Stimulated activated CD4-positive, alpha-beta T cell treated with anti-CD3 and anti-CD28 coated beads, TNF-alpha, amount 100 ng/mL, for 4 hours (primary cell): ENCODE measurements at regions not wholly inside any gene's neighbourhood (a gene's known extent, or its start where the extent isn't known, plus 50 kb on each side); places are given as distances from the start of the nearest gene placed in this dataset.

Source experiments
- DNase-seq, 3 experiments: peaks; one replicate each; pipeline ENCODE4 v3.0.0-alpha.2; 2020; ENCODE audit warnings: low read depth in 3 of 3

DNA sequence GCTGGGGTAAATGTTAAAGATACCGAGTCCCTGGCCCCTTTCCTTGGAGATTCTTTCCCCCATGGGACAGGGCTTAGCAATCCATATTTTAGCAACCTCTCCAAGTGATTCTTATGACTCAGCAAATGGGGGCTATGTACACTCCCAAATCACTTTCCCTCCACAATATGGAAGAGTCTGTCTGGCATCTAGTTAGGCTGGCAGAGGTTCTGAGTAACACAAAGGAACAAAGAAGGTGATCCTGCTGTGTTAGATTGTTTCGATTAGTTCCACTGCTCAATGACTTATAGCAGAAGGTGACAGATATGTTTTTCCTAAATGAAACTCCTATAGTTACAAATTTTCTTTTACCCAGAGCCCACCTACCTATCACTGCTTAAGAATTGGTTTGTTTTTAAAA, 154.0 kb upstream of the SYT13 start:
- no peak for DNase-seq

DNA sequence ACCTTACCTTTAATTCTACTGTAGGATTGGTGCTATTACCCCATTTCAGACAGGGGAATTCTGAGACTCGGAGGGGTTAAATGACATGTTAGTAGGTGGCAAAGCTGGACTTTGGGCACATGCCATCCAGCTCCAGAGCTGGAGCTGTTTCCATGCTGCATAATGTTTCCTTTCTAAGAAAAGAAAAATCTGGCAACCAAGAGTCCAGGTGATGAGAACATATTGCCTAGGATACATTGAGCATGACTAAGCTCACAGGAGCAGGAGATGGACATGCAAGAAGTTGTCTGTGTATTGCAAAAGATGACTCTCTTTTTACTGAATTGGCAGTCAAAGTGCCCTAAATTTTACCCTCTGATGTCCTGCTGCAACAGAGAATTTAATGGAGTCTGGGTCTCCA, 150.8 kb upstream of the SYT13 start:
- DNase-seq = no peak

DNA sequence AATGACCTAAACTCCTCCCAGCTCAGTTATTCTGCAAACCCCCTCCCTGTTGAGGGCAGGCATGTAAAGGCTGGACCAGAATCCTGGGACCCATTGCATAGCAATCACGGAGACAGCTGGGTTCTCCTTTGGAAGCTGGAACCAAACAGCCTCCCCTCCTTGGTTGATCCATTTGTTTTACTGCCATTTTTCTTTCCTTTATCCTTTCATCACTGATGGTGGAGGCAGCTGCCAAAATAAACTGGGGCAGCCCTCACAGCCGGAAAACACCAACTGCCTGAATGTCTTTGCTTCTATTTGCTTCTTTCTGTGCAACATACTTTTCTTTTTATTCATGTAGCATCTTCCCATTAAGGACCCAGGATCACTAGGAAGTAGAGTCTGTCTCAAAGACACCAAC, 150.0 kb upstream of the SYT13 start:
- DNase-seq = no peak

DNA sequence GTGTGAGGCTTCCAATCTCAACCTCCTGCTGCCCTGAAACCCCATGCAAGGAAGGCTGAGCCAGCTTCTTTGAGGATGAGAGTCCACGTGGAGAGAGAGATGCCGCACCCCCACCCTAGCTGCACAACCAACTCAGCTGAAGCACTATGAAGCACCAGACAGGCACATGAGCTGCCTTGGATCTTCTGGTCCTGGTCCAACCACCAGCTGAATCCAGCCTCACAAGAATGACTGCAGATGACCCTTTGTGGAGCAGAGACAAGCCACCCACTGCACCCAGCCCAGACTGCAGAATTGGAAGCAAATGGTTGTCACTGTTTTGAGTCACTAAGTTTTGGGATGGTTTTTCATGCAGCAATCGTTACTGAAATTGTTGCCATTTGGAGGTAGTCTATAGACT, 149.6 kb upstream of the SYT13 start:
- no peak for DNase-seq

DNA sequence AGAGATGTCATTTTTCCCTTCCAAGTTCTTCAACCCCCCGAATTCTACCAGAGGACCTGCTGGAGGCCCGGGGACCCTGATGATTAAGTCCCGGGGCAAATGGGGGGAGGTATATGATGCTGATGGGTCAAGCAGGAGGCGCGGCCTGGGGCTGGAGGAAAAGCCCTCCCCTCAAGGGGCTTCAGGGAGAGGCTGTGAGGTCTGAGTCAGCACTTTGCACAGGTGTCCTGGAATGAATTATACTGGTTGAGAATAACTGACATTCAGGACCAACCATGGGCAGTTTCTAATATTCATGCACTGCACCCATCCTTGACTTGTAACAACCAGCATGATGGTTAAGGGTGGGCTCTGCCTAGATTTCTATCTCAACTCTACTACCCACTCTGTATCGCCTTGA, 146.8 kb upstream of the SYT13 start:
- DNase-seq = no peak

DNA sequence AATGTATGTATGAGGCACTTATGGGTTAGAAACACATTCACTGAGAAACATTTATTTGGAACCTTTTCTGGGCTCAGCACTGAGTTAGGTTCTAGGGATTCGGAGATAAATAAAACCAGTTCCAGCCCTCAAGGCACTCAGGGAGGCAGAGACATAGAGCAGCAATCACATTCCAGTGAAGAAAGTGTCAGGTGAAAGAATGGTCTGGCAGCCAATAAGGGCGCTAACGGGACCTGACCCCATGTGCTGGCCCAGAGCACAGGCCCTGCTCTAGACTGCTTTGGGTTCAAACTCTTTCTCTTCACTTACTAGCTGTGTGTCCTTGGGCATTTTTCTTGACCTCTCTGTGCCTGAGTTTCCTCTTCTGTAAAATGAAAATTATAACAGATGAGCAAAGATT, 146.0 kb upstream of the SYT13 start:
- no peak for DNase-seq

DNA sequence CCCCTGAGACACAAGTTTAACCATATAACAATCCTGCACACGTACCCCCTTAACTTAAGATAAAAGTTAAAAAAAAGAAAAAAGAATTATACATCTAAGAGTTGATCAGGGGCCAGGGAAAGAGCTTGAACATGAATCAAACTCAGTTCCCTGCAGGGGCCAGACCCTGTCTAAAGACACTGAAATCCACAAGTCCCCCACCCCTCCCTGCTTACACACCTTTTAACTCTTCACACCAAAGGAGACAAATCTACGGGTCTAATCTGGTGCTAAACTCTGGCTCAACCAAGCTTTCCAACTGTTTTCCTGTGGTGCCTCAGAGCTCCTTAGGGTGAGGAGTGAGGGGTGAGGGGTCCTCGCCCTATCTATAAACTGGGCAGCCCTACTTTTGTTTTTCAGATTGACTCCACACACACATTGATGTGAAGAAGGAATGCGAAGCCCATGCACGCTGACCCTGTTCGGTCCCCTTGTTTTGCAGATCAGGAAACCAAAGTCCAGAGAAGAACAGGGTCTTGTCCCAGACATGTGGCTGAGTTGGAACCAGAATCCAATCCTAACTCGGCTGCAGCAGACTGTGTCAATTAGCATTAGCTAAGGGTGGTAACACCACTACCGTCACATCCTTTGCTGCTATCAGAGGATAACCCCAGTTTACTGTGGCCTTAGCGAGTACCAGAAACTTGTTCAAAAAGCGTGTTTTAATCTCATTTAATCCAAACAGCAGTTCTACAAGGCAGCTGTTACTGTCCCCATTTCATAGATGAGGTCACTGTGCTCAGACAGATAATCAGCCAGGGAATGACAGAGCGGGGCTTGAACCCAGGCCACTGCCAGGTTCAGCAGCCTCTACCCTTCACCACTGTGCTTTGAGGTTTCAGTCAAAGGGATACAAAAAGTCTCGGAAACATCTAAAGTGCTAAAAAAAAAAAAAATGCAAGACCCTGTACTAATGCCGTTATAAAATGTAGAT, 145.2 kb upstream of the SYT13 start:
- no peak for DNase-seq

DNA sequence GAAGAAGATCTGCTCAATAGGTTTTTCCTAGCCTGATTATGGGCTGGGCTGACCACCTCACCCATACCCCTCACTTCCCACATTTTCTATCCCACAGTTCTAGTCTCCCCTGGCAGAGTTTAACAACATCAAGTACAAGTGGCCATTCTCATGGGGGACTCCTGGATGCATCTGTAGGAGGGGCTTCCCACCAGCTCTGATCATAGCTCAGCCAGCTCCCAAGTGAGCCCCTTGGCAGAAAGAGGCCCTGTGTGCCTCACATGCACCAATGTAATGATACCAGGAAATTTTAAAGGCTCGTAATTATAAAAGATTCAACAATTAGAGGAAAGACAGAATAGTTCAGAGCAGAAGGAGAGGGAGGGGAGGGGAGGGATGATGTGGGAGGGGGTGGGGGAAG, 144.2 kb upstream of the SYT13 start:
- no peak for DNase-seq

DNA sequence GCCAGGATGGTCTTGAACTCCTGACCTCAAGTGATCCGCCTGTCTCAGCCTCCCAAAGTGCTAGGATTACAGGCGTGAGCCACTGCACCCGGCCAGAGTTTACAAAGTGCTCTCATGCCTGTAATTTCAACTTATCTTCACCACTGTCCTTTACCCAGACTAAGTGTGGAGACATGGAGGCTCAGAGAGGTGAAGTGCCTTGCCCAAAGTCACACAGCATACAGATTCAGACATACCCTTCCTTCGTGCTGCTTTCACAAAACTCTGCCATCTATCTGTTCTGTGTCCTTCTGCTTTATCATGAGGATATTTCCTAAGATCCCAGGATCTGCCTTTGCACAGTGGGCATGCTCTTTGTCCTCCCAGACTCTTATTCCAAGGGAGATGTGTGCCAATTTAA, 143.6 kb upstream of the SYT13 start:
- DNase-seq = no peak

DNA sequence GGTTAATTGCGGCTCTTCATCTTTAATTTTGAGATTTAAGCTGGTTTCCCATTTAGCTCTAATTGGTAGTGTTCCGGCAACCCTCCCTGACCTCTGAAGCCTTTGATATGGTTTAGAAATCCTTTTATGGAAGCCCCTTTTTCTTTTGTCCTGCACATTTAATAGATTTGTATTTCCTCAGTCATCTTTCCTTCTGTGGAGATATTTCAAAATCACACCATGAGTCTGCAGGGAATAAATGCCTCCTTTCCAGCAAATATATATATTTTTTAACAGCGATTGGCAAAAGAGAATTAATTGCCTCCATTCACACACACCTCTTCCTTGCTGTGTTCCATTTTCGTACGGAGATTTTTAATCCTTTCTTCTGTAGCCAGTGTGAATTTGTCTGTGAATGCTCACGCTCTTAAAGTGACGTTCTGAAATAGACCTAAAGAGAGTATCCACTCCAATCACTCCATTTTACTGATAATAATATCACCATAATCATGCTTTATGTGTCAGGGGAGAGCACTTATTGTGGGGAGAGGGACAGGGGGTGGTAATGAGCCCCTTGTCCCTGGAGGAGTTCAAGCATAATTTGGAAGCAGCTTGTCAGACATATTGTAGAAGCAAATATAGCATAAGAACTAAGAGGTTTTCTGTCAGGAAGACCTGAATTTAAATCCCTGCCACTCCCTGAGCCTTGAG, 142.5 kb upstream of the SYT13 start:
- DNase-seq = no peak

DNA sequence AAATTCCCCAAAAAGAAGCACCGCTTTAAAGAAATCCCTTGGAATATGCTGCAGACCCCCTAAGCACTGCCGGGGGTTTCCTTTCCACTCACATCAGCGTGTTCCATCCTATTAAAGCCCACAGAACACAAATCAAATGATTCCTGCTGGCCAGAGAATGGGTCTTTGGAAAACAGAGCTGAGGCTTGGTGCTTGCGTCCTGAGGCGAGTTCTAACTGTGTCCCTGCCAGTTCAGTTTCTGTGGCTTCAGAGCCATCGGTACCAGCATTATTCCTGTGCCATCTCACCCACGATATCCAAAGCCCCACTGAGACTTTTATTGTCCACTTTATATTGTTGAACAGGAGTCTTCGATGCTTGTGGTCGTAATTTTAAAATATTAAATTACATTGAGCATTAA, 142.0 kb upstream of the SYT13 start:
- DNase-seq = no peak

DNA sequence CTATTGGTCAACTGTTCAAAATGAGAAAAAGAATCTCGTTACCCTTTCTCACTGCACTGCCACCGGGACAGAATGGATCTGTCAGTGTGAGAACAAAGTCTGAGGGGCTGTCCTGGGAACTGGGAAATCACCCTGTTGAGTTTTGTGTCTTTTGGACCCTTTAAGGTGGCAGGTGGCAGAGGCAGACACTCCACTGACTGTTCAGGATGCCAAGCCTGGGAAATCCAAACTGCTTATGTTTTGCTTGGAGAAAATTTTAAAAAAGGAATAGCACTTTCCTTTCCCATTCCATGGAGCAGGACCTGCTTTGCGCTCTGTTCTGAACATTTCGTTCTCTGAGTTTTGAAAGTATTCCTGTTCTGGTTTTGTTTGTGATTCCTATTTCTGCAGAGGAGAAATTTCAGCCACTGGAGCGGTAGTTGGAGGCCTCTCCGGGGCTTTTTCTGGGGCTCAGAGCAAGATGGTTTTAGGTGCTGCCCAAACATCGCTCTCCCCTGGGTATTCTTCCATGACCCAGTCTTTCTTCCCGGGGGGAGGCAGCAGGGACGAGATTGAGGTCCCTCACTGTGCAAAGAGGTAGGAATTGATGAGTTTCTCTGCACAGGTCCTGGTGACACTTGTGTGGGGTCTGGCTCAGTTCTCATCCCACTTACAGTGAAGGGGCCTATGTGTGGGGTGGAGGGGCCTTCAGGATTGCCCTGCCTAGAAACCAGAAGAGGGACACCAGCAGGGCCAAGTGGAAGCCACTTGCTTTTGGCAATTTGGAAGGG, 138.5 kb upstream of the SYT13 start:
- no peak for DNase-seq

DNA sequence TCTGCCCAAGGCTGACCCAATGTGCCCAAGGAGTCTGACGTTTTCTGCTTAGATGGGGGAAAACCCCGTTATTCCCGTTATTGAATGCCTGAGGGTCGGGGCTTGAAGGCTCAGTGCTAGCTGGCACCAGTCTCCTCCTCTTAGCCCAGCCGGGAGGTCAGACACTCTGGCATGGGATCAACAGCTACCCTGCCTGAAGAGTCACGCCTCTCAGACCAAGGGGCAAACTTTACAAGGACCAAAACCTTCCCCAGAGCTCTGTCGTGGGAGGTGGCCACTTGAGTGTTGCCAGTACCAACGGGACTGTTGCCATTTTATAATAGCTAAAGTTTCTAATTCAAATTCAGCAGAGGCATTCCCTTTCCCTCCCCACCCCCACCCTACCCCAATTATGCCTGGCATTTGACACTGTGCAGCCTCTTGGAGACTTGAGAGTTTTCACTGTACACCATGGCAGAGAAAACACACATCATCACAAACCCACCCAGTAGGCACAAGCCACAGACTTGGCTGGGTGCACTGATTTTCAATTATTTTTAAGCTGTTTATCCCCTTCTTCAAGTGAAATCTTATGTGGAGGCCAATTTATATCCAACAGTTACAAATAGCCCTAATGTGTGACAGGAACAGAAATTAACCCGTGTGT, 137.5 kb upstream of the SYT13 start:
- no peak for DNase-seq

DNA sequence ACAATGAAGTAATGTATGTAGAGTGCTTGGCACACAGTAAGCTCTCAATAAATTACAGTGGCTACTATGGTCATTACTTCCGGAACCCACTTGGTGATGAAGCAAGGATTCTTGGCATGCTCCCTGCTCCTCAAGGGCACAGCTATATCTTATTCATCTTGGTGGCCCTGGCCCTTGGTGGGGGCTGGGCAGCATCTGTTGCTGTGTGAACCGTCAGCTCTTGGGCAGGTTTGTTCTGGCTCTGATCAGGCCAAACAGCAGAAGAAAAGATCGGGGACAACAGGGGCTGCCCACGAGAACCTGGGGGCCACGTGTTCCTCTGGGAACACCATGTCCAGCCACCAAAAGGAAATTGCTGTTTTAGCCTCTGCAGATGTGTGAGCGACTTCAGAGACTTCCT, 136.9 kb upstream of the SYT13 start:
- DNase-seq = no peak

DNA sequence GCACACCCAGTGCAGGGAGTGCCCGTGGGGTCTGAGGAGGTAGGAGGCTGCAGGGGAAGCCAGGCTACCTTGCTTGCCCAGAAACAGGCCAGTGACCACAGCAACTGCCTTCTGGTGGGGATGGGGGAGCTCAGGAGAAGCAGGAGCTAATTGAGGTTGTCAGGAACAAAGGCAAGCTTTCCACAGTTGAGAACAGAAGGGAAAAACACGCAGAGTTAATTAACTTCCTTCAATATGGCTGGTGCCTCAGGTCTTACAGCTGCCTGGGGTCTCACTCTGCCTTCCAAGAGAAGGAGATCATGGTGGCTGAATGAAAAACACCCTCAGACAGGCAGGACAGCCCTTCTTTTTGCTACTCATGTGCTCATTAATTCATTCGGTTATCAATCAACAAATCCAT, 127.9 kb upstream of the SYT13 start:
- DNase-seq = no peak

DNA sequence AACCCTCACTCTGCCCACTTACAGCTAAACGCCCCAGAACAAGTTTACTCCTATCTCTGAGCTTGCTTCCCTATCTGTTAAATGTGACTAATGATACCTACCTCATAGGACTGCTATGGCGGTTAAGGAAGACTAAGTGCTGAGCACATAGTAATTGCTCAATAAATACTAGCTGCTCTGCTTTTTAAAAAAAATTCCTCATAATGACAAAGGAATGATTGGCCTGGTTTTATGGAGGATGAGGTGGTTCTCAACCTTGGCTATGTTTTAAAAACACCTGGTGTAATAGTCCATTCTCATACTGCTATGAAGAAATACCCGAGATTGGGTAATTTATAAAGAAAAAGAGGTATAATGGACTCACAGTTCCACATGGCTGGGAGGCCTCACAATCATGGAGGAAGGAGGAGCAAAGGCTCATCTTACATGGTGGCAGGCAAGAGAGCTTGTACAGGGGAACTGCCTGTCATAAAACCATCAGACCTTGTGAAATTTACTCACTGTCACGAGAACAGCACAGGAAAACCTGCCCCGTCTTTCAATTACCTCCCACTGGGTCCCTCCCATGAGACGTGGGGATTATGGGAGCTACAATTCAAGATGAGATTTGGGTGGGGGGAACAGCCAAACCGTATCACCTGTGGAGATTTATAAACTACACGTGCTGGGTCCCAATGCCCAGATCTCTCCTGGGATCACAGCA, 127.2 kb upstream of the SYT13 start:
- DNase-seq = no peak

DNA sequence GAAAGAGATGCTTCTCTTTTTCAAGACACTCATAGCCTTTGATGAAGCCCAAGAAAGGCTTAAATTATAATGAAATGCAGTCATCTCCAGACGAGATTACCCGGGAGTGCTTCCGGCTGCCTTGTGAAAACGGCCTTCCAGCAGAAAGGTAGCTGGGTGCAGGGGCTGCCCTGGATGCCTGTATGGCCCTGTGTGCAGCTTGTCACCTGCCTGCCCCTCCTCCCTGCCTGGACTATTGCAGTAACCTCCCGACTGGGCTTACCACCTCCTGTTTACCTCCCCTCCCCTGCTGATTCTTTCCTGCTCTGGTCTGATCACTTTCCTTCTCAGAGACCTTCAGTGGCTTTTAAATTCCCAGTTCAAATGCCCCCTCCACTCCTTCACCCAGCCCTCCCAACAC, 126.4 kb upstream of the SYT13 start:
- DNase-seq = no peak

DNA sequence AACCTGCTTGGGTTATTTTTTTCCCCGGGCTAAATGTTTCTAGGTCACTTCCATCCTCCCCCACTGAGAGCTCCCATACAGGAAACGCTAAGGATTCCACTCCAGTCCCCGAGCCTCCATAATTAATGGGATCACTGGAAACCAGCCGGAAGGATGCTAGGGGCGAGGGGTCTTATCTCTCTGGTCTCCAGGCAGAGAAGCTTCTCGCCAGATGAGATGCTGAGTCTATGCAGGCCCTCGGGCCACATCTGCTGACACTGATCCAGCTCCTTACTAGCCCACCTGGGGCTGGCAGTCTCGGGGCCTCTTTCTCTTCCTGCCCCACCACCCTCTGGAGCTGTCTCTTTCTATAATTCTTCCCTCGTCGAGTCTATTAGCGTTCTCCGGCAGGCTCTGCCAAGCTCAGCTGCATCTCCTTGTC, 125.9 kb upstream of the SYT13 start:
- no peak for DNase-seq

DNA sequence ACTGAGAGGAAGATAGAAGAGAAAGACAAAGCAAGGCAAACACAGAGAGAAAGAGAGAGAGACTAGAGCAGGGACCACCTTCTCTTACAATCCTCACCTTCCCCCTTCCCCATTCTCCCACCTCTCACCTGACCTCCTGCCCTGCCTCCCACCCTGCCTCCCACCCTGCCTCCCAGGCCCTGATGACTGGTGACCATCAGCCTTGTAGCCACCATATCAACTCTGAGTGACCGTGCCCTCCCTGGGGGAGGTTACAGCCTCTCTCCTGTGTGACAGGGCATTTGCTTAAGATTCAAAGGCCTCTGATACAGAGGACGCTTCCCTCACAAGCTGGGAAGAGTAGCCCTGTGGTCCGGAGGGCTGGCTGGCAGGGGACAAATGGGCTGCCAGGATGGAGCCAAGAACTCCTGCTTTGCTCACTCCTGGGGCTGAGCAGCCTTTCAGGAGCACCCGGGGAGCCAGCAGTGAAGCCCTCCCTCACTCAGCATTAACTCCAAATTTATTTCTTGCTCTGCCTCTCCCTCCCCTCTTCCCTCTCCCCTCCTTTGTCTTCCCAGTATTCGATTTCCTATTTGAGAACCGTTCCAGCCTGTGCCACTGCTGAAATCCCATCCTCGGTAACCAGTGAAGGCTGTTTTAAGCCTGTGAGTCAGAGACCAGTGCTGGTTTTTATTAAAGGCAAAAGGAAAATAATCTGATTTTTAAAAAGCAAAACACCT, 125.2 kb upstream of the SYT13 start:
- DNase-seq = no peak

DNA sequence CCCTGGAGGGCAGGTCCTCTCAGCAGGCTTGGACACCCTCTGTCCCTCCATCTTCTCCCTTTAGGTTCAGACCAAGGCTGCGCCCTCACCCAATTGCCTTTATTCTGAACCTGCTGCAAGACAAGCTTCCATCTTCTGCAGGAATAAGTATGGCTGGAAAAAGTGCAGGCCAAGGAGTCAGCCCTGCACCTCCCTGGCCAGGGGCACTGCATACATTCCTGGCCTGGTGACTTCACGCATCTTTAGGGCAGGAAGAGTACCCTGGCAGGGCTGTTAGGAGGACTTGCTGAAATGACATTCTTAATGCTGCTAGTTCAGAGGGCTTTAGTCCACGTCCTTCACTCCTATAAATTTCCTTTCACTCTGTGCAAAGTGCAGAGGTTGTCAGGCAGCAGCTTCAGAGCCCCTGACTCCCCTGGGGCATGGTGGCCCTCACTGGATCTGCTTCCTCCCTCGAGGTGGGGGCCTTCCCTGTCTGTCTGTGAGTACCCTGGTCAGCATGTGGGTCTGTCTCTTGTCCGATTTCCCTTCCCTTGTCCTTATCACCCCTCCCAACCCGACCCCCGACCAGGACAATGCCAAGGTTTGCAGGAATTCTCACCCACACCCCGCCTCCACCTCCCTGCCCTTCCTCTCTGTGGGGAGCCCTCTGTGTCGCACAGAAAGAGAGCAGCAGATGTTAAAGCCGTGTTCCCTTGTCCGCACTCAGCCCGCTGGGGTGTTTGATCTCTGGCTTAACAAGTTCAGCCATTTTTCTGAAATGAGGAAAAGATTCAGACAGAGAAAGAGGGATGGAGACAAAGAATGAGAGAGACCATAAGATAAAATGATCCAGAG, 124.5 kb upstream of the SYT13 start:
- DNase-seq = no peak
